AG04449 (cell line): ENCODE measurements at regions not wholly inside any gene's neighbourhood (a gene's known extent, or its start where the extent isn't known, plus 50 kb on each side); places are given as distances from the start of the nearest gene placed in this dataset.

Experiments used
- CTCF ChIA-PET: fragments of 350-600 bp; formaldehyde crosslinking; extraction: SDS; loops from one replicate; lab custom pipeline; 2021; ENCODE audit warnings: antibody characterized with exemption; lab: Yijun Ruan, JAX
- POLR2A ChIA-PET: fragments of 400-600, 350-600 bp; formaldehyde crosslinking; extraction: SDS; loops from one replicate; lab custom pipeline; 2020; ENCODE audit warnings: antibody characterized with exemption, inconsistent platforms; lab: Yijun Ruan, JAX
- DNase-seq: peaks from one replicate; pipeline ENCODE4 v3.0.0-alpha.2; 2010; ENCODE audit warnings: low read depth, low spot score
- H3K4me3 ChIP-seq: 2 replicates; pipeline ENCODE4 v1.5.1; 2011; ENCODE audit warnings: low read depth, mild to moderate bottlenecking, control low read depth, low read length
- CTCF ChIP-seq: IDR thresholded peaks from one replicate; pipeline ENCODE4 v1.5.1; 2011; ENCODE audit warnings: mild to moderate bottlenecking, moderate library complexity, low read length, control low read depth, inconsistent platforms; ENCODE audit not compliant: insufficient read depth; ENCODE audit errors: missing control alignments

GRCh38 chr6:123715006-123715863, 78.5 kb upstream of the TRDN start:
- H3K4me3 ChIP-seq: no peak overlapping the region
- TF ChIP-seq CTCF: no peak
- DNase-seq: no peak
- CTCF ChIA-PET: interaction anchor here (0.7 to 1.3 kb wide), 4 partner anchors 9 to 984 kb away, joined by 3 to 6 read pairs (median 3); no protein-coding TSS in a partner anchor
- POLR2A ChIA-PET: interaction anchor here (0.6 kb wide), 1 partner anchor 68 kb away, joined by 3 read pairs; no protein-coding TSS in a partner anchor

- DNase-seq: no peak
- no peak for TF ChIP-seq CTCF
- ChIA-PET POLR2A (no interaction called here), CTCF (no interaction called here)
- no peak overlapping the region for H3K4me3 ChIP-seq
These were observed 76.1 kb upstream of the TRDN start for GRCh38 chr6:123712831-123713230.

- no peak for TF ChIP-seq CTCF
- H3K4me3 ChIP-seq: no peak overlapping the region
- no peak for DNase-seq
- CTCF ChIA-PET: no interaction called here
- POLR2A ChIA-PET: no interaction called here
These were observed 66.2 kb upstream of the TRDN start for GRCh38 chr6:123702943-123703342.

GRCh38 chr6:123687864-123688263, 51.1 kb upstream of the TRDN start:
- TF ChIP-seq CTCF: no peak
- ChIA-PET POLR2A (no interaction called here), CTCF (no interaction called here)
- no peak for DNase-seq
- H3K4me3 ChIP-seq: no peak overlapping the region
